GM18951 (cell line): ENCODE measurements at regions not wholly inside any gene's neighbourhood (a gene's known extent, or its start where the extent isn't known, plus 50 kb on each side); places are given as distances from the start of the nearest gene placed in this dataset.

Experiments used
- POLR2A ChIP-seq: IDR thresholded peaks from 4 replicates; pipeline ENCODE4 v1.6.1; 2011; ENCODE audit warnings: mild to moderate bottlenecking; ENCODE audit not compliant: insufficient read length, insufficient read depth; ENCODE audit errors: extremely low read depth
- in situ Hi-C: fragments of 300-500 bp; cut with MboI; formaldehyde crosslinking; loops from one replicate; pipeline ENCODE4 v1.12.0; 2022; ENCODE audit warnings: low sequenced_read_pairs, mixed read lengths, inconsistent platforms; ENCODE audit not compliant: unreplicated experiment

DNA sequence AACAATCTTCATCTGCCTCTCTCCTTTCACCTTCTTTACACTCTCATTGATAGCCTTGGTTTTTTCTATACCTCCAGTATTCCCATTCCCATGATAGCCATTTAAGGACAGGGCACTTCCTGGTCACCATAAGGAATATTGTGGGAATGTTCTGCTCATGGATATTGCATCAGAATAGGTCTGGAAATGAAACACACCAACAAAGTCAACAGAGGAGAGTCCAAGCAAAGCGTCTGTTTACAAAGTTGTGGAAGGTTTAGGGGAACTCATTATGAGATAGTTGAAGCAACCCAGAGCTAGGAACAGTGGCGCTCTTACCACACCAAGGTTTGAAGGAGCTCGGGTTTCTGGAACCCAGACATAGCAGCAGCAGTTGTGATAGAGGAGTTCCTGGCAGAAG is 150.3 kb upstream of the TNP1 start:
- in situ Hi-C loops = no loop called here

GRCh38 chr2:217008794-217009193 is 148.9 kb upstream of the TNP1 start:
- in situ Hi-C loops = no loop called here
- no peak for TF ChIP-seq POLR2A

More for the DNA sequence above, 150.3 kb upstream of the TNP1 start:
- no peak for TF ChIP-seq POLR2A

- in situ Hi-C loops = no loop called here
- no peak for TF ChIP-seq POLR2A
These were observed 146.4 kb upstream of the TNP1 start for GRCh38 chr2:217006217-217006616.

GRCh38 chr2:217004656-217005055 is 144.8 kb upstream of the TNP1 start:
- no peak for TF ChIP-seq POLR2A
- in situ Hi-C loops = no loop called here

- in situ Hi-C loops = no loop called here
These were observed 141.9 kb upstream of the TNP1 start for GRCh38 chr2:217001740-217002139.

DNA sequence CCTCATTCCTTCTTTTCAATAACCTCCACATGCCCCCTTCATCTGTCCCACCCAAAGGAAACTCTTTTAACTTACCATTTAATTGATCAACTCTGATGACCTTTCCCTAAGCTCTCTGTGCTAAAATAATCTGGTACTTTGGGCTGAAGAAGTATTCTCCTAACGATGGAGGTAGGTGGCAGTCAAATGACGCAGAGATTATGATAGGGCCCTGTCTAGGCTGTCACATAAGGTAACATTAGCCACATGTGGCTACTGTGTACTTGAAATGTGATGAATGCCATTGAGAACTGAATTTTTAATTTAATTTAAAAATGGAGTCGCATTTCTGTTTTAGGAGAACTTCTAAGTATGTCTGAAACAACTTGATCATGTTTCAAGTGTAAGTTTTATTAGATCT is 140.5 kb upstream of the TNP1 start:
- TF ChIP-seq POLR2A = no peak
- in situ Hi-C loops = no loop called here

More at GRCh38 chr2:217001740-217002139, 141.9 kb upstream of the TNP1 start:
- TF ChIP-seq POLR2A = no peak

DNA sequence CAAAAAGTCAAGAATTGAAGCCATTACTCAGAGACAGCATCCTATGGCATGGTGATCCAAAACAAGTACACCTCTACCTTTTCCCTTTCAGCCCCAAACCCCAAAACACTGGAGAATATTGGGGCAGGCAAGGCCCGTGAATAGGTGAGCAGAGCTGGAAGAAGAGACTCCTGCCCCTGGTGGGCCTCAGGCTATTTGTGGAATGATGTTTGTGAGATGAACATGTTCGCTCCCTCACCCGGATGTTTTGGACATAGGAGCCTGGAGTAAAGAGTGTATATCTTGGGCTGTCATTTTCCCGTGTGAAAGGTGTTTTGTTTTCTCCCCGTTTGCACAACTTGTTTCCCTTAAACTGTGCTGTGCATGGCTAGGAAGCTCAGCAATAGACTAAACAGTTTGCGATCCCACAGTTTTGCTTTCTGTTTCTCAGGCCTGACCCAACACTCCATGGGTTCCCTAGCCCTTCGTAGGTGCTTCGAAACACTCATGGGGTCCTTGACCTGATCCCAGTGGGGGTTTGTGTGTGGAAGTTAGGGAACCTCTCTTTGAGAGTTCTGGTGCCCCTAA is 136.5 kb upstream of the TNP1 start:
- in situ Hi-C loops = no loop called here

DNA sequence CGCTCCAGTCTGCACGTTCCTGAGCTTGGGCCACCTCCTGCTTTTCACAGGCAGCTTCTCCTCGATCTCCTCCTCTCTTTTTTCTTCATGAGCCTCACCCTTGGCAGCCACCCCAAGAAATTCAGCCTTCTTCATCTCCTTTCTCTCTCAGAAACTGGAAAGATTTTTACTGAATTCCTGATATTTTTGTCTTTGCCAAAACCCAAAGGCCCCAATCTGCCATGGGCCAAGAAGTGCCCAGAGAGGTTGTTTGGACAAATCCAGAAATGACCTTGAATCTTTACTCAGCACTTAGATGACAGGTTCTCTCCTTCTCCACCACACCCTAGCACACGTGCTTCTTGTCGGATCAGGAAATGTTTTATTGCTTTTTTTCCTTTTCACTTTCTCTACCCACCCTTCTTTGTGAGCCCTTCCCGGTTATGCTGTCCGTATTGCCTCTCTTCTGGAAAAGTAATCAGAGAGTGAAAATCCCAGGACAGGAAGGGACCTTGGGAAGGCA is 134.5 kb upstream of the TNP1 start:
- in situ Hi-C loops = no loop called here
- TF ChIP-seq POLR2A = no peak

More for the DNA sequence above, 136.5 kb upstream of the TNP1 start:
- TF ChIP-seq POLR2A = no peak

- TF ChIP-seq POLR2A = no peak
- in situ Hi-C loops = no loop called here
These were observed 132.3 kb upstream of the TNP1 start for GRCh38 chr2:216992056-216992675.

GRCh38 chr2:216991563-216991962 is 131.7 kb upstream of the TNP1 start:
- TF ChIP-seq POLR2A = no peak
- in situ Hi-C loops = no loop called here

DNA sequence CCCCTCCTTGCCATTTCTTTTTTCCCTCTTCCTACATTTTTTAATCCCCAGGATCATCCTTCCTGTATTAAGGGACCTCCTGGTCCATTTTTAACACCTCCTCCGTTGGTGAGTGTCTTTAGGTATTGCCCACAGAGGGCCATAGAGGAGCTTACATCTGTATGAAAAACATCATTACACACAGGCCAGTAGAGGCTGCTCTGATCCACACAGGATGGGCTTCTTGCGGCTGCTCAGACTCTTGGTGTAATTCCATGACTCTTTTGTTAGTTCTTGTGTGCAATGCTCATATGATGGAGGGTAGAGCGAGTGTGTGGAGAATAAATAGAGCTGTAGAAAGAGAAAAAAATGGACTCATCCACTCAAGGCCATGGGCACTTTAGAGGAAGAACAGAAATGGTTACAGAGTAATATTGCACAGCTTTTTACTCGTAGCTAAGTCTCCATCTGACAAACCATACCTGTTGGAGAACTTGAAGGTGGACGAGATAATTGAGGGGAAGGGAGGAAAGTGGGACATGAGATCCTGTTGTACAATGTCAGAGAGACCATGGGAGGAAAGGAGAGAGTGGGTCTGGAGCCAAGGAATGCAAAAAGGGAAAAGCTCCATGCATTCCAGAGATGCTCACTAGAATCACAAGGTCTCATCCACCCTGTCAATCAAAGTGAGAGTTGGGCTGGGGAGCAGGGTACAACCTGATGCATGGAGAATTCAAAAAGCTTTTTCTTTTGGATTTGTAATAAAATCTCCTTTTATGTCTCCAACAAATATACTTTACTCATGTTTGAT is 129.7 kb upstream of the TNP1 start:
- TF ChIP-seq POLR2A = no peak
- in situ Hi-C loops = no loop called here

GRCh38 chr2:216987252-216987821 is 127.5 kb upstream of the TNP1 start:
- in situ Hi-C loops = no loop called here
- no peak for TF ChIP-seq POLR2A

DNA sequence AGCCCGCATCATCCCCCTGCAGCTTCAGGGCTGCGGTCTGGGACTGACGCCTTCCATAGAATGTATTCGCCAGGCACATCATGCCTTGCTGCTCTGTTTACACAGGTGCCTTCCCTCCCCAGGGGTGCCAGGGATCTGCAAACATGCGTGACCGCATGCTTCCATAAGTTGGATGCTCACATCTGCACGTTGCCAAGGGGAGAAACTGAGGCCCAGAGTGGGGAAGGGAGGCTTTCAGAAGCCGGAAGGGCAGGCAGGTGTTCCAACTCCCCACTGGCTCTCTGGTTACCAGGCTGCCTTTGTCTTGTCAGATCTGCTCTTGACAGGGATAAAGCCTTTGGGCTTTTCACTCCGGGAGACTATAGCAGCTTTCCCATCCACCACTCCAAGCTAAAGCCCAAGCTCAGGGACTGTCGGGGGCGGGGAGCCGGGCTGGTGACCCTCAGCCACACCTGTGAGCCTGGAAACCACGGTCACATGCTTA is 125.8 kb upstream of the TNP1 start:
- in situ Hi-C loops = no loop called here
- TF ChIP-seq POLR2A = no peak
